22Rv1 (cell line): ENCODE measurements at regions not wholly inside any gene's neighbourhood (a gene's known extent, or its start where the extent isn't known, plus 50 kb on each side); places are given as distances from the start of the nearest gene placed in this dataset.

ENCODE experiments used
- ZFX ChIP-seq: fragments of 450-650 bp; IDR thresholded peaks from 2 replicates; pipeline ENCODE4 v1.6.1; 2017; ENCODE audit warnings: antibody characterized with exemption, borderline replicate concordance
- TF ChIP-seq, protein P1 (sequence below): fragments of 450-650 bp; IDR thresholded peaks from 2 replicates; pipeline ENCODE4 v1.5.1; 2017; ENCODE audit warnings: mild to moderate bottlenecking

GRCh38 chr5:1686016-1686802 is 113.4 kb downstream of the MRPL36 start:
- TF ChIP-seq, protein P1, sequence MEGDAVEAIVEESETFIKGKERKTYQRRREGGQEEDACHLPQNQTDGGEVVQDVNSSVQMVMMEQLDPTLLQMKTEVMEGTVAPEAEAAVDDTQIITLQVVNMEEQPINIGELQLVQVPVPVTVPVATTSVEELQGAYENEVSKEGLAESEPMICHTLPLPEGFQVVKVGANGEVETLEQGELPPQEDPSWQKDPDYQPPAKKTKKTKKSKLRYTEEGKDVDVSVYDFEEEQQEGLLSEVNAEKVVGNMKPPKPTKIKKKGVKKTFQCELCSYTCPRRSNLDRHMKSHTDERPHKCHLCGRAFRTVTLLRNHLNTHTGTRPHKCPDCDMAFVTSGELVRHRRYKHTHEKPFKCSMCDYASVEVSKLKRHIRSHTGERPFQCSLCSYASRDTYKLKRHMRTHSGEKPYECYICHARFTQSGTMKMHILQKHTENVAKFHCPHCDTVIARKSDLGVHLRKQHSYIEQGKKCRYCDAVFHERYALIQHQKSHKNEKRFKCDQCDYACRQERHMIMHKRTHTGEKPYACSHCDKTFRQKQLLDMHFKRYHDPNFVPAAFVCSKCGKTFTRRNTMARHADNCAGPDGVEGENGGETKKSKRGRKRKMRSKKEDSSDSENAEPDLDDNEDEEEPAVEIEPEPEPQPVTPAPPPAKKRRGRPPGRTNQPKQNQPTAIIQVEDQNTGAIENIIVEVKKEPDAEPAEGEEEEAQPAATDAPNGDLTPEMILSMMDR: no peak
- no peak for TF ChIP-seq ZFX
